GM19023 (cell line): ENCODE measurements at regions not wholly inside any gene's neighbourhood (a gene's known extent, or its start where the extent isn't known, plus 50 kb on each side); places are given as distances from the start of the nearest gene placed in this dataset.

Experiments used
- ATAC-seq: cut with Tn5 transposase; IDR thresholded peaks from one replicate; pipeline ENCODE4 v1.9.1; 2021; ENCODE audit warnings: mild to moderate bottlenecking, moderate library complexity; ENCODE audit not compliant: unreplicated experiment

GRCh38 chr21:16519036-16519435 is 789.3 kb downstream of the USP25 start:
- no peak for ATAC-seq

DNA sequence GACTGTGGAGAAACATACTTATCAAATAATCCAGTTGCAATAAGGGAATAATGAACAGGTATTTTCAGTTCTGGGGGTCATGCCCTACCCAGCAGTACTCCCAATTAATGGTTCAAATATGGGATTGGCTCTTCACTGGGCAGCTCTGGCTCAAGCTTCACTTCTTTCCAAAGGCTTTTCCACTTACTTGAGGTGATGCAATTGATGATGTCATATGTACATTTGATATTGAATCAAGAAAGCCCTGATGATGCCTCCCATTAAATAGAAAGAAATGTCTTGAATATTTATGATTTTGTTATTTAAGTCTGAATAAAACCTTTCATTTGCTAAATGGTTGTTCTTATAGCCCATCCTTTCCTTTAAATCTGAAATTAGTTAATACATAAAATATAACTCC is 789.9 kb downstream of the USP25 start:
- ATAC-seq, result no peak

GRCh38 chr21:16522548-16522947 is 792.8 kb downstream of the USP25 start:
- no peak for ATAC-seq

- no peak for ATAC-seq
Measured at GRCh38 chr21:16530656-16531055, 800.9 kb downstream of the USP25 start.

- ATAC-seq, result no peak
Measured at GRCh38 chr21:16532840-16533239, 803.1 kb downstream of the USP25 start.

- ATAC-seq, result no peak
Measured at GRCh38 chr21:16533692-16534407, 804.1 kb downstream of the USP25 start.

DNA sequence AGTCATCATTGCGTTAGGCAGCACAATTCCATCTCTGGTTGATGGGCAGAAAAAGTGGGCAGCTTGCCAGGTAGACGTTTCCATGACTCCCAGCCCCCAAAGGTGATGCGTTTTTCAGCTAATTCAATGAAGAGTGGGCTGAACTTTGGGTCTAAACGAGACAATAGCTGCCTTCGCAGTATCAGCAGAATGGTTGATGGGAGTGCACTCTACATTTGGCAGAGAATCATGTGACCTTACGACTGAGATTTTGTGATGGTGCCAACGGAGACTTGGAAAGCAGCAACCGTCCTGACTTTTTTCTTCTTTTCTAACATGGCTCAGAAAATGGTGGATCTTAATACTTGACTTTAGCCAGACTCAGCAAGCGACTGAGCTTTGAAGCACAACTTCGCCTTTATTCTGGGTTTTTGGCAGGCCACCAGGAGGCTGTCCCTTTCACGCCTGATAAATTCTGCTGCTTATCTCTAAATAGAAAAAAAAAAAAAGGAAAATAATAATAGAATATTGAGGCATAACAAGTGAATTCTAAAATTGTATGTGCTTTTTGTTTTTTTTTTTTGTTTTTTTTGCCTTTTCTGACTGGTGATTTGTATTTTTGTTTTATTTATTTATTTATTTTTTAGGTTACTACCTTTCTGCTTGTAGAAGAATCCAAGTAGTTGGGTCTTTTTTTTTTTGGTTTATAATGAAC is 804.8 kb downstream of the USP25 start:
- no peak for ATAC-seq

DNA sequence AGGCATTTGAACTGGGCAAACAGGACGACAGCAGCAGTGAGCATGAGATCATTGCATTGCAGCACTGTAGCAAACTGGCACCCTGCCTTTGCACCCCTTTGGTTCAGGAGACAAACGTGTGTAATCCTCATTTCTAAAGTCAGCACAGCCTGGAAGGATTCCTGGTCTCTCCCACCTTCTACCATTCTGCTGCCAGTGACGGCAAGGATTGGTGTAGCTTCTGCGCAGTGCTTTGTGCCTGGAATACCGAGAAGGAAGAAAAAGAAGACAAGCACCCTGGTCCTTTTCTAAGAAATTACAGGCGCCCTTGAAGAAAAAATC is 805.3 kb downstream of the USP25 start:
- no peak for ATAC-seq

DNA sequence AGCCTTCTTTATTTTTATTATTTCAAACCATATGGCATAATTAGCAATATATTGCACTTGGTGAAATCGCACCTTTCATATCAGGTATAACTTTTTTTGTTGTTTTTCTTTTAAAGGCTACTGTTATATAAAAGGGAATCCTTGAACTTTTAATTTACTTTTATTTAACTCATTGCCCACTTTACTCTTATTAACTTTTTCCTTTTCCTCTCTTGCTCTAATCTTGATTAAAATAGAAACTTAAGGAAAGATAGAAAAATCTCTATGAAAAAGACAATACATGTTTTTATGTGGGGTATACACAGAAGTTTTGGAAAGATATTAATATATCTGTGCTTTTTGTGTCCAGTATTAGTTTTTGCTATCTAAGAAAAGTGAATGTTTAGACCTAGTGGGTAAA is 805.8 kb downstream of the USP25 start:
- no peak for ATAC-seq

- ATAC-seq, result no peak
Measured at GRCh38 chr21:16536140-16536539, 806.4 kb downstream of the USP25 start.

- ATAC-seq, result no peak
Measured at GRCh38 chr21:16536643-16537434, 807.1 kb downstream of the USP25 start.

GRCh38 chr21:16537501-16537900 is 807.7 kb downstream of the USP25 start:
- no peak for ATAC-seq

DNA sequence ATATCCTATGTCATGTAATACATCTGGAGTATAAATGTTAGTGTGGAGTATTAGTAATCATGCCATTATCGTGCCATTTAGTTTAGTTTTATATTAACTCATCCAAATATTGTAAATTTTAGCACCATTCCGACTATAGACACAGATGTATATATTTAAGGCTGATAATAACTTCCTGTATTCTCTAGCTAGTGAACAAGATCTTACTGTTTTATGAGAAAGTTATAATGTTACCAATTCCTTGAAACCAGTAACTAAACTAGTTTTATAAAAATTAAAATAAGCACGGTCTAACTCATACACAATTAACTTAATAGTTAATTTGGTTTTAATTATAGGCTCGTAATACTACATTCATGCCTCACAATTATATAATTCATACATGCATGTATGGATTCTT is 808.6 kb downstream of the USP25 start:
- ATAC-seq, result no peak

- ATAC-seq, result no peak
Measured at GRCh38 chr21:16538936-16539440, 809.2 kb downstream of the USP25 start.

DNA sequence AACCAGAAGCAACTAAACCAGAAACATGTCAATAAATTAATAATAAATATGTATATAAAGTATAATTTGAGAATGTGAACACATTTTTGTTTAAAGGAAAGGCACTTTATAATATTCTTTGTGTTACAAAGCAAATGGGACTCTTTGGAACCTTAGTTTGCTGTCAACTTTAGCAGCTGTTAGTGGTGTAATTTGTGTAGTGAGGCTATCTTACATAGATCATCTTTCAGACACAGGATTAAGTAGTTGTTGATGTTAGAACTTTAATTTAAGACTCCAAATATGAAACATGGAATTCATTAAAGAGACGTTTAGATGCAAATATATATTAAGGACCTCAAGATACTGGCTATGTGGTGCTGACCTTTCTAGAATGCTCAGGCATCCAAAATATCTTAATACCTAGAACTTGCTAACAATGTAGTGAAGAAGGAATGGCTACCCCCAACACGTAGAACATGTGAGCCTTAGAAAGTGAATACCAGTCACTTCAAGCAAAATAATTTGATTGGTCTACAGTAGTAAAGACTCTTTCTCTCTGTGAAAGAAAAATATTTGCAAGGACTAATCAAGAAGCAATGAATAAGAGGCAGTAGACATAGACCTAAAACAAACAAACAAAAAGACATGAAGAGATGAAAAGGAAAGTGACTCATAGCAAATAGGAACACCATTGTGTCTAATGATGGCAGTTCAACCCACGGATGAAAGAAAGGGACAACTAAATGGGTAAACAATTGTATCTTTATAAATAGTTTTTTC is 811.4 kb downstream of the USP25 start:
- ATAC-seq, result no peak

DNA sequence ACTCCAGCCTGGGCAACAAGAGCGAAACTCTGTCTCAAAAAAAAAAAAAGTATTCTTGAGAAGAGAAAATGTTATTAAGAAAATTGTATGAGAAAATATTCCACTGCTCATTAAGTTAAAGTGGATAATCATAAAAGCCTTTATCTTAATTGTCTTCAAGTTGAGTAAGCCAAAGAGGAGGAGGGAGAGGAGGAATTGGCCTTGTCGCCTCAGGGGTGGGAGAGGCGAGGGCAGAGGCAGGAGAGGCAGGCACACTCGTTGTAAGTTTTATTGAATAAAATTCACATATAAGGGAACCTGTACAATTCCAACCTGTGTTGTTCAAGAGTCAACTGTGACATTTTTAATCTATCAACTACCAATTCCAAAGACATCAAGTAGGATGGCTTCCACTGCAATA is 820.3 kb downstream of the USP25 start:
- ATAC-seq, result no peak

DNA sequence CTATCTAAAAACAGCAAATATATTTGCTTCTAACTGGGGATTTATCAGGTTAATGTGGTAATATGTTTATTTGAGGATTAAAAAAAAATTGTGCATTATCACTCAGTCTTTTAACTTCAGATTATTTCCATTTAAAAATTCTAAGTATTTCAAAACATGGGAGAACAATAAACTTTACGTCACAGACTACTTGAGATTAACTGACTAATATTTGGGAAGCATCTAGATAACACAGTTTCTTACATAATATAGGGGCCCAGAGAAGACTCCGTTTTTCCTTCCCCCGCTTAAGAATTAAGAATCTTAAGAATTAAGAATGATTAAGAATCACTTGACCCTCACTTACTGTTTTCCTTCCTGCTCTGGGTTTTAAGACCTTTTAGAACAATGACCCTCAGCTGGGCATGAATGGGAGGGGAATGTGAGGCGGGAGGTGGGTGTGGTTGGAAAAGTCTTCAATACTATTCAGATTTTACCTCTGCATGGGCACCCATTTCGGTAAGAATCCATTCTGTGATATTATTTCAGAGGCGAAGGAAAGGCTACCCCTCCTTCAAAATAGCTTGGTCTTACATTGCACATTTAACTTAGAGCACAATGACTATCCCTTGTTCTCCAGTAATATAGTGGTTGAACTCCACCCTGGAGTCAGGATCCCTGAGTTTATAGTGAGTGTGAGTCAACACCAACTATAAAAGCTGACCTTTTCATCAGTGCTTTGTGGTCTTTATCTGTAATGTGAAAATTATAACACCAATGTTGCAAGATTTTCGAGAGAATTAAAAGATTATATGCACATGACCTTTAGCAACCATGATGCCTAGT is 821.3 kb downstream of the USP25 start:
- ATAC-seq, result no peak

DNA sequence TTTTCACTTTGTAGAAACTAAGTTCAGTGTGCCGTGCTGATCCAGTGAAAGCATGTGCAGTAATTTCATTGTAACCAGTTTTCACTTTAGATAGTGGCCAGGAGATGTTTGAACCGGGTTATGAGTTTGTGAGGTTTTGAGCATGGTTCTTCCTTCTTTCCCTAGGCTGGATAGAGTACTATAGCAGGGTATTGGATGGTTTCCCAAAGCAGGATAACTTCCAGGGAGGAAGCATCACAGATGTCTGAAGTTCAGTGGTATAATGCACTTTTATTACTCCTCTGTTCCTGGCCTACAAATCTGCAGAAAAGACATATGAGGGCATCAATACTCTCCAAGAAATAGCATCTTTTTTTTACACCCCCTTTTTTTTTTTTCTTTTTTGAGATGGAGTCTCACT is 823.1 kb downstream of the USP25 start:
- no peak for ATAC-seq

DNA sequence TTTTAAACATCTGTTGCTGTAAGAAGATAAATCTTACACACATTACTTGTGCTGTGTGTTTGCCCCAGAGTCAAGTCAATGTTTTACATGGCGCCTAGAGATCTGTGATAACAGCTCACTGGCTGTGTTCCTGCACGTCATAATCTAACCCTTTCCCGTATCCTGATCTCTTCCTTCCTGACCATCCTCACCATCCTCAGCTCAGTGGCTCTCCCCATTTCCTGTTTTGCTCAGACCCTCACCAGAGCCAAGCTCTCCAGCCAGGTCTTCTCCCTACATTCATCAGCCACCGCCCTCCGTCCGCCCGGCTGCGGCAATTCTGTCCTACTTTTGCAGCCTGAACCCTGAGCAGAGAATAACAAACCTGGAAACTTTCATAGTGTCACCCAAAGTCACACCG is 824.7 kb downstream of the USP25 start:
- no peak for ATAC-seq

DNA sequence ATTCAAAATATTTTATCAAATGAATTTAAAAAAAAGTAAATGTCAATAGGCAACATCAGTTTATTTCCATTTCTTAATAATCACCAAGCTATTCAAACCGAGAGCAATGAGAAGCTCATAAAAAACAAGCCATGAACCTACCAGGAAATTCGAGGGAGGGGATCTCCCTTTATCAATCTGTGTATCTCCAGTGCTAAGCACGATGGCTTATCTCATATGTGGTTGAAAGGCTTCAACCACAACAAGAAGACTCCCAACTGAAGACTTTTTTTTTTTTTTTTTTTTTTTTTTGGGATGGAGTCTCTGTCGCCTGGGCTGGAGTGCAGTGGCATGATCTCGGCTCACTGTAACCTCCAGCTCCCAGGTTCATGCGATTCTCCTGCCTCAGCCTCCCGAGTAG is 833.3 kb downstream of the USP25 start:
- no peak for ATAC-seq
